ENCODE measurements at regions not wholly inside any gene's neighbourhood (a gene's known extent, or its start where the extent isn't known, plus 50 kb on each side); places are given as distances from the start of the nearest gene placed in this dataset.

- DNase-seq (ENCODE audit: insufficient read length, low spot score): no peak
- no peak for FAIRE-seq
- TF ChIP-seq POLR2A (IDR thresholded peaks at IDR 0.05; ENCODE audit: low read depth, low read length): no peak
Measured at GRCh38 chr14:87461704-87462103, 531.3 kb downstream of the GALC start.

- no peak for FAIRE-seq
- DNase-seq (ENCODE audit: insufficient read length, low spot score): no peak
- no peak for TF ChIP-seq POLR2A (IDR thresholded peaks at IDR 0.05; ENCODE audit: low read depth, low read length)
Measured at GRCh38 chr14:87457720-87458119, 535.3 kb downstream of the GALC start.

GRCh38 chr14:87450193-87450592 is 542.8 kb downstream of the GALC start:
- no peak for FAIRE-seq
- no peak for TF ChIP-seq POLR2A (IDR thresholded peaks at IDR 0.05; ENCODE audit: low read depth, low read length)
- no peak for DNase-seq (ENCODE audit: insufficient read length, low spot score)

- no peak for TF ChIP-seq POLR2A (IDR thresholded peaks at IDR 0.05; ENCODE audit: low read depth, low read length)
- DNase-seq (ENCODE audit: insufficient read length, low spot score) (no peak), FAIRE-seq (no peak)
Measured at GRCh38 chr14:87449016-87449415, 544.0 kb downstream of the GALC start.

- no peak for FAIRE-seq
- DNase-seq (ENCODE audit: insufficient read length, low spot score): no peak
- no peak for TF ChIP-seq POLR2A (IDR thresholded peaks at IDR 0.05; ENCODE audit: low read depth, low read length)
Measured at GRCh38 chr14:87443787-87444186, 549.2 kb downstream of the GALC start.

GRCh38 chr14:87443039-87443438 is 549.9 kb downstream of the GALC start:
- DNase-seq (ENCODE audit: insufficient read length, low spot score) (no peak), FAIRE-seq (no peak)
- TF ChIP-seq POLR2A (IDR thresholded peaks at IDR 0.05; ENCODE audit: low read depth, low read length): no peak

- TF ChIP-seq POLR2A (IDR thresholded peaks at IDR 0.05; ENCODE audit: low read depth, low read length): no peak
- DNase-seq (ENCODE audit: insufficient read length, low spot score) (no peak), FAIRE-seq (no peak)
Measured at GRCh38 chr14:87437158-87437557, 555.8 kb downstream of the GALC start.

GRCh38 chr14:87434680-87435079 is 558.3 kb downstream of the GALC start:
- DNase-seq (ENCODE audit: insufficient read length, low spot score): no peak
- no peak for FAIRE-seq
- TF ChIP-seq POLR2A (IDR thresholded peaks at IDR 0.05; ENCODE audit: low read depth, low read length): no peak

- no peak for TF ChIP-seq POLR2A (IDR thresholded peaks at IDR 0.05; ENCODE audit: low read depth, low read length)
- DNase-seq (ENCODE audit: insufficient read length, low spot score): no peak
- no peak for FAIRE-seq
Measured at GRCh38 chr14:87434011-87434410, 559.0 kb downstream of the GALC start.

GRCh38 chr14:87432698-87433097 is 560.3 kb downstream of the GALC start:
- DNase-seq (ENCODE audit: insufficient read length, low spot score) (no peak), FAIRE-seq (no peak)
- no peak for TF ChIP-seq POLR2A (IDR thresholded peaks at IDR 0.05; ENCODE audit: low read depth, low read length)

GRCh38 chr14:87430810-87431209 is 562.2 kb downstream of the GALC start:
- DNase-seq (ENCODE audit: insufficient read length, low spot score) (no peak), FAIRE-seq (no peak)
- no peak for TF ChIP-seq POLR2A (IDR thresholded peaks at IDR 0.05; ENCODE audit: low read depth, low read length)

GRCh38 chr14:87430214-87430613 is 562.8 kb downstream of the GALC start:
- FAIRE-seq (no peak), DNase-seq (ENCODE audit: insufficient read length, low spot score) (no peak)
- no peak for TF ChIP-seq POLR2A (IDR thresholded peaks at IDR 0.05; ENCODE audit: low read depth, low read length)

- DNase-seq (ENCODE audit: insufficient read length, low spot score): no peak
- FAIRE-seq: no peak
- TF ChIP-seq POLR2A (IDR thresholded peaks at IDR 0.05; ENCODE audit: low read depth, low read length): no peak
Measured at GRCh38 chr14:87419925-87420324, 573.1 kb downstream of the GALC start.

GRCh38 chr14:87411370-87411769 is 581.6 kb downstream of the GALC start:
- FAIRE-seq: no peak
- no peak for TF ChIP-seq POLR2A (IDR thresholded peaks at IDR 0.05; ENCODE audit: low read depth, low read length)
- no peak for DNase-seq (ENCODE audit: insufficient read length, low spot score)

GRCh38 chr14:87409393-87409792 is 583.6 kb downstream of the GALC start:
- no peak for FAIRE-seq
- TF ChIP-seq POLR2A (IDR thresholded peaks at IDR 0.05; ENCODE audit: low read depth, low read length): no peak
- DNase-seq (ENCODE audit: insufficient read length, low spot score): no peak

GRCh38 chr14:87407344-87407743 is 585.6 kb downstream of the GALC start:
- no peak for TF ChIP-seq POLR2A (IDR thresholded peaks at IDR 0.05; ENCODE audit: low read depth, low read length)
- FAIRE-seq (no peak), DNase-seq (ENCODE audit: insufficient read length, low spot score) (no peak)
